Astrocyte (in vitro differentiated cells and primary cell): ENCODE measurements at regions not wholly inside any gene's neighbourhood (a gene's known extent, or its start where the extent isn't known, plus 50 kb on each side); places are given as distances from the start of the nearest gene placed in this dataset.
A peak's percentile ranks its signal among the peaks of the same experiment; 100 is the strongest.

Source experiments
- DNase-seq: peaks from one replicate; pipeline ENCODE4 v3.0.0-alpha.2; 2010; ENCODE audit warnings: low read depth
- FAIRE-seq: peaks from 2 replicates; lab custom pipeline; 2011; peaks lifted over from hg19 to GRCh38; lab: Jason Lieb, UNC
- H2AFZ ChIP-seq: 2 replicates; pipeline ENCODE4 v1.6.0; 2012; ENCODE audit warnings: low read depth, low read length, inconsistent platforms
- H3K27ac ChIP-seq: 2 replicates; pipeline ENCODE4 v1.5.1; 2011; ENCODE audit warnings: low read depth, low read length, inconsistent platforms
- H3K27me3 ChIP-seq: 2 replicates; pipeline ENCODE4 v1.6.0; 2011; ENCODE audit warnings: low read length, inconsistent platforms; ENCODE audit not compliant: insufficient read depth
- H3K36me3 ChIP-seq: 2 replicates; pipeline ENCODE4 v1.5.1; 2011; ENCODE audit warnings: low read length, inconsistent platforms; ENCODE audit not compliant: insufficient read depth
- H3K4me1 ChIP-seq: 2 replicates; pipeline ENCODE4 v1.5.1; 2011; ENCODE audit warnings: low read length, inconsistent platforms; ENCODE audit not compliant: insufficient read depth
- H3K4me2 ChIP-seq: 2 replicates; pipeline ENCODE4 v1.6.0; 2012; ENCODE audit warnings: low read length, inconsistent platforms
- H3K4me3 ChIP-seq: 2 replicates; pipeline ENCODE4 v1.5.1; 2011; ENCODE audit warnings: low read depth, mild to moderate bottlenecking, low read length, inconsistent platforms; ENCODE audit not compliant: insufficient read depth
- H3K79me2 ChIP-seq: 2 replicates; pipeline ENCODE4 v1.6.0; 2012; ENCODE audit warnings: mild to moderate bottlenecking, low read length, inconsistent platforms; ENCODE audit not compliant: insufficient read depth
- H3K9ac ChIP-seq: 2 replicates; pipeline ENCODE4 v1.6.0; 2012; ENCODE audit warnings: mild to moderate bottlenecking, low read length, inconsistent platforms
- H3K9me3 ChIP-seq: 2 replicates; pipeline ENCODE4 v1.5.1; 2012; ENCODE audit warnings: low read depth, mild to moderate bottlenecking, low read length, inconsistent platforms; ENCODE audit not compliant: insufficient read depth
- H4K20me1 ChIP-seq: 2 replicates; pipeline ENCODE4 v1.6.0; 2012; ENCODE audit warnings: low read length, inconsistent platforms; ENCODE audit not compliant: insufficient read depth
- H3K27ac Mint-ChIP-seq: one replicate; pipeline ENCODE4 v1.8.0; 2021; ENCODE audit warnings: mild to moderate bottlenecking, mixed read lengths; ENCODE audit not compliant: unreplicated experiment
- H3K27me3 Mint-ChIP-seq: one replicate; pipeline ENCODE4 v1.8.0; 2021; ENCODE audit warnings: low read depth, mixed read lengths; ENCODE audit not compliant: unreplicated experiment
- H3K36me3 Mint-ChIP-seq: one replicate; pipeline ENCODE4 v1.8.0; 2021; ENCODE audit warnings: low read depth, mixed read lengths; ENCODE audit not compliant: unreplicated experiment
- H3K4me1 Mint-ChIP-seq: one replicate; pipeline ENCODE4 v1.8.0; 2021; ENCODE audit warnings: low read depth, mixed read lengths; ENCODE audit not compliant: unreplicated experiment
- H3K4me3 Mint-ChIP-seq: one replicate; pipeline ENCODE4 v1.8.0; 2021; ENCODE audit warnings: mild to moderate bottlenecking, moderate library complexity, mixed read lengths; ENCODE audit not compliant: unreplicated experiment
- H3K9me3 Mint-ChIP-seq: one replicate; pipeline ENCODE4 v1.8.0; 2021; ENCODE audit warnings: mild to moderate bottlenecking, mixed read lengths; ENCODE audit not compliant: unreplicated experiment
- CTCF ChIP-seq: IDR thresholded peaks from 2 replicates; pipeline ENCODE4 v1.5.1; 2011; ENCODE audit warnings: low read depth, mild to moderate bottlenecking, inconsistent platforms, low read length, moderate library complexity; ENCODE audit not compliant: insufficient read depth
- EZH2 ChIP-seq: IDR thresholded peaks from 2 replicates; pipeline ENCODE4 v1.6.1; 2012; ENCODE audit warnings: mild to moderate bottlenecking, low read length, inconsistent platforms; ENCODE audit not compliant: insufficient read depth

DNA sequence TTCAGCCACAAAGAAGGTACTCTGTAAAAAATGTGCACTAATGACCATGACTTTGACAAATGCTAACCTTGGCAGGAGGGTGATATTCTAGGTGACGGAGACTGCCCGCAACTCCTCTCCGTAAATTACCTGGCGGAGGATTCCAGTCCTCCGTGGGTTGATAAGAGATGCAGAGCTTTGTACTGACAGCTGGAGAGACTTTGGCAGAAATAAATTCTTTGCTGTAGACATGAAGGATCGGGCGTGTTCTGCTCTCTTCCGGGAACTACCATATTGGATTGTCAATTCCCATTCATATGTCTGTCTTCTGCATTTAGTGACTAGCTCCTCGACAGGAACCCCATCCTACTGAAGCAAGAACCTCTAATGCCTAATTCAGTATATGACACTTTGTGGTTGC, 158.3 kb upstream of the KAZN start:
- Histone ChIP-seq H3K9me3 (no peaks in the 10 kb centered on the region), H3K79me2 (no peaks in the 10 kb centered on the region), H3K36me3 (no peaks in the 10 kb centered on the region), H4K20me1 (no peaks in the 10 kb centered on the region), H3K4me1 (peaks cover 32% of the 10 kb centered on the region), H3K4me2 (no peak overlapping the region), H3K4me3 (no peak overlapping the region), H3K9ac (no peak overlapping the region), H2AFZ (no peak overlapping the region), H3K27ac (no peak overlapping the region), H3K27me3 (no peaks in the 10 kb centered on the region)
- no peak for DNase-seq
- no peak for TF ChIP-seq EZH2
- no peak for TF ChIP-seq CTCF
- Mint-ChIP-seq H3K27me3 (peaks cover 12% of the 10 kb centered on the region), H3K4me3 (no peak overlapping the region), H3K4me1 (no peaks in the 10 kb centered on the region), H3K27ac (no peak overlapping the region), H3K36me3 (no peaks in the 10 kb centered on the region), H3K9me3 (no peaks in the 10 kb centered on the region)
- no peak for FAIRE-seq

DNA sequence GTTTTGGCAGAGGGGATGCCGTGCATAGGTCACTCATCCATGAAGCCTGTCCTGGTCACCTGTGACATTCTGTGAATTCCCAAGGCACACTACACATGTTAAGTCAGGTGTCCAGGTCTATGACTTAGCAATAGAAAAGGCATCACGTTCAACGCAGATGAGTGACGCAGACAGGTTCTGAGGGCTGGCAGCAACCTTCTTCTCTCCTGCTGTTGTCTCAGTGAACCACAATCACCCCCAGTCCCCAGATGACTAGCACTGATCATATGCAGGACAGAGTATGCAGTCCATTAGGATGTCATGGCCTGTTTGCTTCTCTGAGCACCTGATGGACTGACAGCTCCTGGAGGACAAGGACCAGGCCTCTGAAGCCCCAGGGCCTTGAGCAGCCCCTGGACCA, 157.8 kb upstream of the KAZN start:
- Histone ChIP-seq H4K20me1 (no peaks in the 10 kb centered on the region), H3K4me3 (no peak overlapping the region), H3K79me2 (no peaks in the 10 kb centered on the region), H3K27ac (peak overlapping the region; percentile 64), H3K27me3 (no peaks in the 10 kb centered on the region), H3K9ac (peak overlapping the region; percentile 33), H3K4me2 (peak overlapping the region; percentile 28), H3K4me1 (peaks cover 32% of the 10 kb centered on the region), H2AFZ (no peak overlapping the region), H3K9me3 (no peaks in the 10 kb centered on the region), H3K36me3 (no peaks in the 10 kb centered on the region)
- Mint-ChIP-seq H3K27me3 (peaks cover 12% of the 10 kb centered on the region), H3K4me3 (no peak overlapping the region), H3K4me1 (no peaks in the 10 kb centered on the region), H3K27ac (no peak overlapping the region), H3K36me3 (no peaks in the 10 kb centered on the region), H3K9me3 (no peaks in the 10 kb centered on the region)
- FAIRE-seq (no peak), DNase-seq (no peak)
- TF ChIP-seq CTCF (no peak), EZH2 (no peak)

- peak overlapping the region; percentile 64 for H3K27ac ChIP-seq
Observed at GRCh38 chr1:14441302-14441741, 157.2 kb upstream of the KAZN start.

More at GRCh38 chr1:14441302-14441741, 157.2 kb upstream of the KAZN start:
- FAIRE-seq (no peak), DNase-seq (peak; percentile 95)
- no peak overlapping the region for H3K9ac ChIP-seq
- H3K79me2 ChIP-seq: no peaks in the 10 kb centered on the region
- no peak overlapping the region for H2AFZ ChIP-seq
- H4K20me1 ChIP-seq: no peaks in the 10 kb centered on the region
- H3K9me3 Mint-ChIP-seq: no peaks in the 10 kb centered on the region
- no peaks in the 10 kb centered on the region for H3K27me3 ChIP-seq
- no peaks in the 10 kb centered on the region for H3K4me1 Mint-ChIP-seq
- no peak overlapping the region for H3K4me3 ChIP-seq
- no peak overlapping the region for H3K27ac Mint-ChIP-seq
- TF ChIP-seq EZH2: no peak
- no peak for TF ChIP-seq CTCF
- H3K36me3 ChIP-seq: no peaks in the 10 kb centered on the region
- H3K4me3 Mint-ChIP-seq: no peak overlapping the region
- H3K36me3 Mint-ChIP-seq: no peaks in the 10 kb centered on the region
- H3K9me3 ChIP-seq: no peaks in the 10 kb centered on the region
- H3K4me2 ChIP-seq: peak overlapping the region; percentile 25
- peaks cover 12% of the 10 kb centered on the region for H3K27me3 Mint-ChIP-seq
- H3K4me1 ChIP-seq: peaks cover 32% of the 10 kb centered on the region
